Cardiac fibroblast (primary cell): ENCODE measurements at regions not wholly inside any gene's neighbourhood (a gene's known extent, or its start where the extent isn't known, plus 50 kb on each side); places are given as distances from the start of the nearest gene placed in this dataset.

Experiments used
- DNase-seq, 2 donors: peaks; one replicate each; pipeline versions ENCODE4 v3.0.0 to v3.0.0-alpha.2; 2010; ENCODE audit warnings: low read depth in 2 of 2
- H3K4me3 ChIP-seq, 2 donors: replicated peaks in 1 of 2; 1 replicate in 1 of 2; 2 replicates in 1 of 2; pipeline ENCODE4 v1.5.1; 2011; ENCODE audit warnings: low read depth in 2 of 2, low read length in 2 of 2, mild to moderate bottlenecking in 2 of 2, moderate library complexity in 1 of 2
- CTCF ChIP-seq: IDR thresholded peaks from one replicate; pipeline ENCODE4 v1.5.1; 2011; ENCODE audit warnings: low read depth, mild to moderate bottlenecking, low read length, inconsistent platforms

DNA sequence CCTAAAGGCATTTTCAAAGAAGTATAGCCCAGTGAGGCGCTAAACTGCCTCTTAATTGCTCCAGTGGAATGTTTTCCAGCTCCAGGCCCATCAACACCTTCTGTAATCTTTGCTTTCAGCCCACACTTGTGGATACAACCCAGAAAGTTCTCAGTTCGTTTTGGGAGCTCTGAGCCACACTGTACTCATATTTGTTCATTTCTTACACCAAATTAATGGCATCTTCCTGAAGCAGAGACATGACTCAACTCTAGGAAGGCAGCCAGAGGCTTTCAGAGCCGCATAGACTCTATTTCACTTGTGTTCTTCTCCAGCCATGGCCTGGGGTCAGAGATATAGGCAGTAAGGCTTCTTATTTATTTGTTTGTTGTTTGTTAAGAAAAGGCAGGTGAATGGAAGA lies 175.5 kb upstream of the NCAM1 start:
- no peak overlapping the region for H3K4me3 ChIP-seq
- peak; percentile 45 to 77 for DNase-seq
- no peak for TF ChIP-seq CTCF

DNA sequence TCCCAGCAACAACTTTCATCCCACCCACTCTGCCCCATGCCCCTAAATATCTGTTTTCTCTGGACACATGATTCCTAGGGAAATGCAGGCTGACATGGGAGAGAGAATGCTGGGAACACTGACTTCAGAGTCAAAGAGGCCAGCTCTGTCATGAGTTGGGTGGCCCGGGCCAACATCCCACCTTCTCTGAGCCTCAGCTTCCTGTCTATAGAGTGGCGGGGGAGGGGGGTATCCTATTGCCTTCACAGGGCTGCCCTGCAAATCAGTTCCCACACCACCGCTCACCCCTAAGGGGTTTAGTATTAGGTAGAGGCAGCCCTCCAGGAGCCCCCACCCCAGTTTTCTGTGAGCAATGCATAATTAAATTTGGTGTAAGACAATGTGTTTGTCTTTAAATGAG lies 175.0 kb upstream of the NCAM1 start:
- no peak overlapping the region for H3K4me3 ChIP-seq
- DNase-seq: no peak
- TF ChIP-seq CTCF: no peak

DNA sequence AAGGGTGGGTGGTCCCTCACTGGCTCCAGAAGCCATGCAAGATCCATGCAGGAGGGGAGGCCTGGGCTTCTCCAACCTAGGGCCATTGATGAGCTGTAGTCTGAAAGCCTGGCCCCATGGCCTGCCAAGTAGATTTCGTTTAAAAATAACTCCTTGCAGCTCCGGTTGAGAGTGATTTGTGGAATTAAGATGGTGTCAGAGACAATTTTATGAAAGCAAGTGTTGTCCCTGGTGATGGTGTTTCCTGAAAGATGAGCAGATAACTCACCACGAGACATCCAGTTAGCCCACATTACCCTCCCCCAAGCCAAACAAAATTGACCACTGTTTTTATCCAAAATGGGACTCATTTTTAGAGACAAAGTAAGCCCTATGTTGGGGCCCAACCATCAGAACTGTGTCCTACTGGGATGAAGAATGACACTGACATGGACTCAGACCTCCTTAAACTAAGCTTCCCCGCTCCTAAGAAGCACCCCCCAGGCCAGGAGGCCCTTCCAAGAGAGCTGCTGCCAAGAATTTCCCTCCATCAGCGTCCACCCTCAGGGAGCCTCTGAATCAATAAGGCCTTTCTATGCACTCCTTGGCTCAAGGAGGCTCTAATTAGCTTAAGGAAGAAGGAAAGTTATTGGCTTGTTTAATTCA lies 174.2 kb upstream of the NCAM1 start:
- no peak for DNase-seq
- no peak for TF ChIP-seq CTCF
- H3K4me3 ChIP-seq: no peak overlapping the region

- H3K4me3 ChIP-seq: no peak overlapping the region
- no peak for DNase-seq
- no peak for TF ChIP-seq CTCF
Observed at GRCh38 chr11:112789481-112789880, 171.7 kb upstream of the NCAM1 start.

- TF ChIP-seq CTCF: no peak
- DNase-seq: no peak
- no peak overlapping the region for H3K4me3 ChIP-seq
Observed at GRCh38 chr11:112790286-112790685, 170.9 kb upstream of the NCAM1 start.

DNA sequence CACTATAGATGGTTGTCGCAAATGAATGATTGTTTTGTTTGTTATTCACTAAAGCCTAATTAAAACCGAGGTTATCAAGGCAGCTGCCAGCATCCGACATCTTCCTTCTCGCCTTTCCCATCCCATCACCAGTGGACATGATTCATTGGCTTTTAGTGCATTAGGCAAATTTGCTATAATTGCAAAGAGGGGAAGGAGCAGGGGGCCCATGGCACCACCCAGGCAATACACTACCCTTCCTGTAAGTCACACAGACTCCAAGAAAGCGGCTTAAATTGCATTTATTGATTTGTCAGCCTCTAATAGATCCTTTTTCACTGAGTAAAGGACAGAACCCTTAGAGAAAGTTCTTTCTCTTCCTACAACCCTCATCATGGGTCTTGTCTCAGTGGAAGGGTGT lies 169.2 kb upstream of the NCAM1 start:
- no peak overlapping the region for H3K4me3 ChIP-seq
- no peak for TF ChIP-seq CTCF
- no peak for DNase-seq

DNA sequence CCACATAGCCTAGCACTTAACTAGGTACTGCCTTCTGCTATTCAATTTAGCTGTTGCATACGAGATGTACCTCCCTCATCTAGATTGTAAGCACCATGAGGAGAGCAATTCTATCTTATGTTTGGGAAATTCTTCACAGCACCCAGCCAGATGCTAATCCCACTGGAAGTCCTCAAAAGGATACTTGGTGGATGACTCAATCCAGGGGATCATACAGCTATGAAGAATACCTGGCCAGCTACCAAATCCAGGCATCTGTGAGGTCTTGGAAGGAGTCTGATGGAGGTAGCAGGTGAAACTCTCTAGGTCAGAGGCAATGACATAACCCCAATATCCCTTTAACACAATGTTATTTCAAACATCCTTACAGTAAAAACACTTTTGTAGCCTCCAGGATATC lies 167.8 kb upstream of the NCAM1 start:
- no peak overlapping the region for H3K4me3 ChIP-seq
- DNase-seq: no peak
- TF ChIP-seq CTCF: no peak
